Epithelial cell of proximal tubule (primary cell): ENCODE measurements at regions not wholly inside any gene's neighbourhood (a gene's known extent, or its start where the extent isn't known, plus 50 kb on each side); places are given as distances from the start of the nearest gene placed in this dataset.

Source experiments
- DNase-seq: peaks from one replicate; pipeline ENCODE4 v3.0.0-alpha.2; 2011; ENCODE audit warnings: low read depth
- H3K4me3 ChIP-seq: 2 replicates; pipeline ENCODE4 v1.5.1; 2011; ENCODE audit warnings: low read depth, mild to moderate bottlenecking, low read length
- TF ChIP-seq, protein P1 (sequence below): conservative IDR thresholded peaks from 2 replicates; pipeline ENCODE4 v1.5.1; 2012; ENCODE audit warnings: low read depth, mild to moderate bottlenecking, low read length

DNA sequence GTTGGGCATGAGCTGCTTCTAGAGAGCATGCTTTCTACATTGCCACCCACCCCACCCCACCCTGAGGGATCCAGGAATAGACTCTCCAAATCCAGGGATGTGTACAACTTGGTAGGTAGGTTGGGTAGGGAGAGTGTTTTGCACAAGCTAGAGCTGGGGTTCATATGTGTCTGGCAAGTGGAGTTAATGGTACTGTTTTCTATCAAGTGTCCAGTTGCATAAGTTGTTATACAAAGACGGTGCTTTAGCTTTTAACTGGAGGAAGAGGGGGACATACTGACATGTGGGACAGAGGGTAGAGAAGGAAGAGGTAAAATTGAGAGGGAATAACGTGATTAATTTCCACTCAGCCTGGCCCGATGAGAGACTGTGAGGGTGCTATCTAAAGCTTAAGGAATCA lies 51.0 kb upstream of the TNC start:
- DNase-seq = no peak
- H3K4me3 ChIP-seq = no peak overlapping the region
- TF ChIP-seq, protein P1, sequence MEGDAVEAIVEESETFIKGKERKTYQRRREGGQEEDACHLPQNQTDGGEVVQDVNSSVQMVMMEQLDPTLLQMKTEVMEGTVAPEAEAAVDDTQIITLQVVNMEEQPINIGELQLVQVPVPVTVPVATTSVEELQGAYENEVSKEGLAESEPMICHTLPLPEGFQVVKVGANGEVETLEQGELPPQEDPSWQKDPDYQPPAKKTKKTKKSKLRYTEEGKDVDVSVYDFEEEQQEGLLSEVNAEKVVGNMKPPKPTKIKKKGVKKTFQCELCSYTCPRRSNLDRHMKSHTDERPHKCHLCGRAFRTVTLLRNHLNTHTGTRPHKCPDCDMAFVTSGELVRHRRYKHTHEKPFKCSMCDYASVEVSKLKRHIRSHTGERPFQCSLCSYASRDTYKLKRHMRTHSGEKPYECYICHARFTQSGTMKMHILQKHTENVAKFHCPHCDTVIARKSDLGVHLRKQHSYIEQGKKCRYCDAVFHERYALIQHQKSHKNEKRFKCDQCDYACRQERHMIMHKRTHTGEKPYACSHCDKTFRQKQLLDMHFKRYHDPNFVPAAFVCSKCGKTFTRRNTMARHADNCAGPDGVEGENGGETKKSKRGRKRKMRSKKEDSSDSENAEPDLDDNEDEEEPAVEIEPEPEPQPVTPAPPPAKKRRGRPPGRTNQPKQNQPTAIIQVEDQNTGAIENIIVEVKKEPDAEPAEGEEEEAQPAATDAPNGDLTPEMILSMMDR = no peak

DNA sequence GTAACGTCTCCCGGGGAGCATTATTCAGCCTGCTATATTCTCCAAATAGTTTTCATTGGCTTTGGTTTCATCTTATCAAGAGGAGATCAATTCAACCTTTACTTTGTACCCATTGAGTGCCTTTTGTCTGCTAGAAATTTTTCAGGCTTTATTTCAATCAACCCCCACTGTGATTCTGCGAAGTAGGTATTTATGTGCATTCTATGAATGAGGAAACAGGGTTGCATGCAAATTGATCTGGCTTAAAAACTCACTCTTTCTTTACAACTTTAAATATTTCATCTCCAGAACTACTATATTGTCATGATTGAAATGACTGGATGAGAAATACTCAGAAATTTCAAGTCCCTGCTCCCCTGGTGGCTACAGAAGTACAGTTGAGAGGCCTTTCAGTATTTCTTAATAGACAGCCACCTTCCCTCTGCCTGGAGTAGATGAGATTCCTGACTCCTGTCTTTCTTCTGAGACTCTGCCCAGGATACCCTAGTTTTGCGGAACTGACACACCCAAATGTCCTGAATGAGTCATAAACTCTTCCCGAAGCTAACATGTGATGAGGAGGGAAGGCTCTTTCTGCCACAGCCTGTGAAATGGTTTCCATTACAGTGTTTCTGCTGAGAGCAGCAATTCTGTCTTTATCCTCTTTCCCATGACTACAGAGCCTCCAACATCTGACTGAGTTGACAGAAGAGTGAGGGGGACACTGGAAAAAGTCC lies 52.6 kb upstream of the TNC start:
- no peak for DNase-seq
- TF ChIP-seq, protein P1 = peak; percentile 17

DNA sequence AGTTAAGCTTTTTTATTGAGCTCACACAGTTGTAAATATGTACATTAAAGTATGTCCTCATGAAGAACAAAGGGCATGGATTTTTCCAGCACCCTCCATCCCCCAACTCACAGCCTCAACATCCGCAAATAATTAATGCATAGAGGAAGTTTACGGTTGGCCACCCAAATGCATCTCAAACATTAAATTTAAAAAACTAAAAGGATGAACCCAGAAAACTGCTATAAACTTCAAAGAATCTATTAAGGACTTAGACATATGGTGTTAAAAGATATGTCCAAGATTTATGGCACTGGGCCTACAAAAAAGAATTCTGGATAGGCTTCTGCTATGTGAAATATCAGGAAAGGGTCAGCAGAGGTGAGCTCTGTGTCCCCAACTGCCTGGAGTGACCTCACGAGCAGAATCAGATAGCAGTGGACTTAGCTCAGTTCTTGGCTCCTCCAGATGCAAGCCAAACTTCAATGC lies 54.0 kb upstream of the TNC start:
- no peak for DNase-seq
- TF ChIP-seq, protein P1 = no peak

More for the DNA sequence above, 52.6 kb upstream of the TNC start:
- H3K4me3 ChIP-seq = no peak overlapping the region

DNA sequence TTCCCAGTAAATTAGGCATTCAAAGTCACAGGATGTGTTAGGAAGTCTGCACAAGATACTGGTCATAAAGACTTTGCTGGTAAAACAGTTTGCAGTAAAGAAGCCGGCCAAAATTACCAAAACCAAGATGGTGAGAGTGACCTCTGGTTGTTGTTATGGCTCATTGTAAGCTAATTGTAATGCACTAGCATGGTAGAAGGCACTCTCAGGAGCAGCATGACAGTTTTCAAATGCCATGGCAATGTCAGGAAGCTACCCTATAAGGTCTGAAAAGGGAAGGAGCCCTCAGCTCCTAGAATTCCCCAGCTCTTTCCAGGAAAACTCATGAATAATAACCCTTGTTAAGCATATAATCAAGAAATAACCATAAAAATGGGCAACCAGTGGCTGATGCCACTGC lies 64.3 kb upstream of the TNC start:
- H3K4me3 ChIP-seq = no peak overlapping the region
- TF ChIP-seq, protein P1 = no peak
- DNase-seq = no peak

More for the DNA sequence above, 54.0 kb upstream of the TNC start:
- H3K4me3 ChIP-seq = no peak overlapping the region

DNA sequence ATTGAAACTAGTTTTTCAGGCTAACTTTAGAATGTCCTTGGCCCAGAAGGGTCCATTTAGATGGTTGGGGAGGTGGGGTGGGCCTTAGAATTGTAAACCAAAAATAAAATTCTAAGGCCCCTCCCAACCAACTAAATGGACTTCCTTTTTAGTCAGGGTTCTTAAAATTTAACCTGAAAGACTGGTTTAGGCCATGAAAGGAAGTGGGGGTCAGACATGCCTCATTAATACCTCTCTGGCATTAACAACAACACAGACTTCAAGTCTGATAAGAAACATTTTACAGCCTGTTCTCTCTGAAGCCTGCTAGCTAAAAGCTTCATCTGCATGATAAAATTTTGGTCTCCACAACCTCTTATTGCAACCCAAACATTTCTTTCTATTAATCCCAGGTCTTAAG lies 65.5 kb upstream of the TNC start:
- TF ChIP-seq, protein P1 = no peak
- DNase-seq = no peak

DNA sequence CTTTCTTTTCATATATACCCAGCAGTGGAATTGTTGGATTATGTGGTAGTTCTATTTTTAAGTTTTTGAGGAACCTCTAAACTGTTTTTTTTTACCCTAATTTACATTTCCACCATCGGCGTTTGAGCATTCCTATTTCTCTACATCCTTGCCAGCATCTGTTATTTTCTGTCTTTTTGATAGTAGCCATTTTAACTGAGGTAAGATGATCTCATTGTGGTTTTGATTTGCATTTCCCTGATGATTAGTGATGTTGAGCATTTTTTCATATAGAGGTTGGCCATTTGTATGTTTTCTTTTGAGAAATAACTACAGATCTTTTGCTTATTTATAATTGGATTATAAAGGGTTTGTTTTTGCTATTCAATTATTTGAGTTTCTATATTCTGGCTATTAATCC lies 71.7 kb upstream of the TNC start:
- TF ChIP-seq, protein P1 = no peak
- no peak for DNase-seq
- H3K4me3 ChIP-seq = no peak overlapping the region

More for the DNA sequence above, 65.5 kb upstream of the TNC start:
- H3K4me3 ChIP-seq = no peak overlapping the region

DNA sequence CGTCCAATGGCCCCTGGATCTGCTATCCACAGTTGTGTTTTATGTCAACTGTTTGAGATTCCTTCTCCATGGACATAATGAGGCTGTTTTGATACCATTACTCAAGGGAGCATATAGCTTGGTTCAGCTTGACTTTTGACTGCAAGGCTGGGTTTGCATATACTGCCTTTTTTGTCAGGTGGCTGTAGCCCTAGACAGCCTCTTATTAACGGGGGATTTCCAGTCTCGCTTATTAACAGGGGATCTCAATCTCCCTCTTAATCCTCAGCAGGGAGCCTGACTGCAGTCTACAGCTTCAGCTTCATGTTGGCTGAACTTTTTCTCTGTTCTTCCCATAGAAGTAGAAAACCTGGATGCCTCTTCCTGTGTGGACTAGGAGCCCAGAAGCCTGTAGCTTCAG lies 73.7 kb upstream of the TNC start:
- H3K4me3 ChIP-seq = no peak overlapping the region
- TF ChIP-seq, protein P1 = no peak
- no peak for DNase-seq
